ENCODE measurements at regions not wholly inside any gene's neighbourhood (a gene's known extent, or its start where the extent isn't known, plus 50 kb on each side); places are given as distances from the start of the nearest gene placed in this dataset.

DNA sequence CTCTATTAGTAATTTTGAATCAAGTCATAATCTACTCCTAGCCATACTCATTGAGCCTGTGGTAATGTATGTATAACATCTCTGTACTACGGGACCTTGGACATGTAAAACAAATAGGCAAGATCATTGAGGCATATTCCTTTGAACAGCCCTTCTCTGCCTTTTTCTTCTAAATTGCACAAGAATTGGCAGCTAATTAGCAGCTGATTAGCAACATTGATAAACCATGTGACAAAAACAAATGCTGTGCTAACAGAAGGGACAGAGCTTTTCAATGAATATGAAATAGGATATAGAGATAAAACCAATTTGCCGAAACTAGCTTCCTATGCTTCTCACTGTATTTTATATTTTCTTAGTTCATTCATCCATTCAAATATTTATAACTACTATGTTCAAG lies 1474.2 kb downstream of the FAM181B start:
- TF ChIP-seq NFRKB (IDR thresholded peaks at IDR 0.05) (no peak), SP1 (IDR thresholded peaks at IDR 0.05) (no peak), BHLHE40 (IDR thresholded peaks at IDR 0.05; ENCODE audit: borderline replicate concordance) (no peak), SUZ12 (IDR thresholded peaks at IDR 0.05) (no peak), FOXM1 (IDR thresholded peaks at IDR 0.05; ENCODE audit: borderline replicate concordance) (no peak), ARNT (IDR thresholded peaks at IDR 0.05) (no peak), FOXA1 (IDR thresholded peaks at IDR 0.05) (no peak), L3MBTL2 (conservative IDR thresholded peaks at IDR 0.05) (no peak), FOXK2 (IDR thresholded peaks at IDR 0.05) (no peak)
- TF ChIP-seq, protein P1, sequence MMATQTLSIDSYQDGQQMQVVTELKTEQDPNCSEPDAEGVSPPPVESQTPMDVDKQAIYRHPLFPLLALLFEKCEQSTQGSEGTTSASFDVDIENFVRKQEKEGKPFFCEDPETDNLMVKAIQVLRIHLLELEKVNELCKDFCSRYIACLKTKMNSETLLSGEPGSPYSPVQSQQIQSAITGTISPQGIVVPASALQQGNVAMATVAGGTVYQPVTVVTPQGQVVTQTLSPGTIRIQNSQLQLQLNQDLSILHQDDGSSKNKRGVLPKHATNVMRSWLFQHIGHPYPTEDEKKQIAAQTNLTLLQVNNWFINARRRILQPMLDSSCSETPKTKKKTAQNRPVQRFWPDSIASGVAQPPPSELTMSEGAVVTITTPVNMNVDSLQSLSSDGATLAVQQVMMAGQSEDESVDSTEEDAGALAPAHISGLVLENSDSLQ (IDR thresholded peaks at IDR 0.05) = no peak
